Trophoblast cell (in vitro differentiated cells and primary cell): ENCODE measurements at regions not wholly inside any gene's neighbourhood (a gene's known extent, or its start where the extent isn't known, plus 50 kb on each side); places are given as distances from the start of the nearest gene placed in this dataset.

Experiments
- DNase-seq, 2 donors: peaks; one replicate each; pipeline ENCODE4 v3.0.0-alpha.2; 2016
- H2AFZ ChIP-seq: 2 replicates; pipeline ENCODE4 v1.6.1; 2013; ENCODE audit warnings: low read length, moderate library complexity, mild to moderate bottlenecking; ENCODE audit not compliant: insufficient read depth, poor library complexity
- H2AK5ac ChIP-seq: 2 replicates; pipeline ENCODE4 v1.6.1; 2013; ENCODE audit warnings: mild to moderate bottlenecking, low read length
- H2BK120ac ChIP-seq: 2 replicates; pipeline ENCODE4 v1.6.1; 2013; ENCODE audit warnings: low read length, mild to moderate bottlenecking, moderate library complexity; ENCODE audit not compliant: insufficient read depth, poor library complexity
- H2BK12ac ChIP-seq: 2 replicates; pipeline ENCODE4 v1.6.1; 2013; ENCODE audit warnings: mild to moderate bottlenecking, low read length, moderate library complexity
- H2BK5ac ChIP-seq: 2 replicates; pipeline ENCODE4 v1.6.1; 2013; ENCODE audit warnings: low read length, low read depth, moderate library complexity, mild to moderate bottlenecking; ENCODE audit not compliant: poor library complexity
- H3K14ac ChIP-seq: 2 replicates; pipeline ENCODE4 v1.6.1; 2013; ENCODE audit warnings: mild to moderate bottlenecking, low read length
- H3K18ac ChIP-seq: 2 replicates; pipeline ENCODE4 v1.6.1; 2013; ENCODE audit warnings: mild to moderate bottlenecking, low read length
- H3K23ac ChIP-seq: 2 replicates; pipeline ENCODE4 v1.6.1; 2013; ENCODE audit warnings: low read length
- H3K27ac ChIP-seq: 2 replicates; pipeline ENCODE4 v1.5.1; 2013; ENCODE audit warnings: low read depth, mild to moderate bottlenecking, inconsistent platforms, low read length, moderate library complexity
- H3K27me3 ChIP-seq: 2 replicates; pipeline ENCODE4 v1.6.1; 2013; ENCODE audit warnings: inconsistent platforms, mild to moderate bottlenecking, low read length, moderate library complexity; ENCODE audit not compliant: insufficient read depth
- H3K36me3 ChIP-seq, 2 experiments: 1 replicate in 1 of 2; 2 replicates in 1 of 2; pipeline ENCODE4 v1.6.1; 2013; ENCODE audit warnings: low read length in 2 of 2, mild to moderate bottlenecking in 2 of 2, moderate library complexity in 1 of 2; ENCODE audit not compliant: insufficient read depth in 2 of 2, control insufficient read depth in 1 of 2
- H3K4ac ChIP-seq: 2 replicates; pipeline ENCODE4 v1.6.1; 2013; ENCODE audit warnings: low read depth, mild to moderate bottlenecking, low read length, moderate library complexity
- H3K4me1 ChIP-seq, 2 experiments: 1 replicate in 1 of 2; 2 replicates in 1 of 2; pipeline ENCODE4 v1.6.1; 2013; ENCODE audit warnings: low read length in 2 of 2, mild to moderate bottlenecking in 2 of 2, moderate library complexity in 1 of 2; ENCODE audit not compliant: insufficient read depth in 2 of 2, control insufficient read depth in 1 of 2
- H3K4me2 ChIP-seq: 2 replicates; pipeline ENCODE4 v1.6.1; 2013; ENCODE audit warnings: inconsistent platforms, mild to moderate bottlenecking, low read length, moderate library complexity
- H3K4me3 ChIP-seq: 2 replicates; pipeline ENCODE4 v1.5.1; 2013; ENCODE audit warnings: mild to moderate bottlenecking, low read depth, low read length, inconsistent platforms
- H3K79me1 ChIP-seq: one replicate; pipeline ENCODE4 v1.6.1; 2013; ENCODE audit warnings: low read length
- H3K79me2 ChIP-seq: 2 replicates; pipeline ENCODE4 v1.6.1; 2013; ENCODE audit warnings: low read length, mild to moderate bottlenecking; ENCODE audit not compliant: control insufficient read depth, insufficient read depth, poor library complexity
- H3K9ac ChIP-seq: 2 replicates; pipeline ENCODE4 v1.6.1; 2013; ENCODE audit warnings: mild to moderate bottlenecking, low read length
- H3K9me3 ChIP-seq: 2 replicates; pipeline ENCODE4 v1.6.1; 2013; ENCODE audit warnings: low read depth, mild to moderate bottlenecking, control low read depth, inconsistent platforms, low read length; ENCODE audit not compliant: insufficient read depth
- H4K12ac ChIP-seq: 2 replicates; pipeline ENCODE4 v1.6.1; 2013; ENCODE audit warnings: low read depth, mild to moderate bottlenecking, low read length, moderate library complexity
- H4K8ac ChIP-seq: 2 replicates; pipeline ENCODE4 v1.6.1; 2013; ENCODE audit warnings: low read depth, mild to moderate bottlenecking, low read length, moderate library complexity
- H4K91ac ChIP-seq: one replicate; pipeline ENCODE4 v1.6.1; 2013; ENCODE audit warnings: low read depth, mild to moderate bottlenecking, low read length, moderate library complexity
- WGBS: extraction: QIAGEN DNeasy Blood & Tissue Kit; methylation state at CpG from one replicate; pipeline ENCODE4 v1.1.7; 2013; ENCODE audit warnings: missing lambda C conversion rate; ENCODE audit not compliant: insufficient read length, insufficient coverage; ENCODE audit errors: extremely low coverage; 5-methylcytosine and 5-hydroxymethylcytosine counted together

GRCh38 chr7:89797965-89798598 lies 356.2 kb upstream of the STEAP1 start:
- Histone ChIP-seq H2BK12ac (no peak overlapping the region), H3K4me1 (no peaks in the 10 kb centered on the region), H3K36me3 (no peaks in the 10 kb centered on the region), H2BK120ac (no peak overlapping the region), H2AFZ (no peak overlapping the region), H3K18ac (no peak overlapping the region), H3K4ac (no peak overlapping the region), H3K79me2 (no peaks in the 10 kb centered on the region), H3K9me3 (no peaks in the 10 kb centered on the region), H3K14ac (no peak overlapping the region), H3K4me3 (no peak overlapping the region), H3K4me2 (no peak overlapping the region), H2BK5ac (no peak overlapping the region), H4K12ac (no peak overlapping the region), H3K27me3 (no peaks in the 10 kb centered on the region), H3K27ac (no peak overlapping the region), H2AK5ac (no peak overlapping the region), H3K23ac (no peak overlapping the region), H3K79me1 (no peaks in the 10 kb centered on the region), H3K9ac (no peak overlapping the region), H4K8ac (no peak overlapping the region), H4K91ac (no peak overlapping the region)
- no CpG with 5 or more reads among the region's 3 CpGs for WGBS
- no peak for DNase-seq

- H3K36me3 ChIP-seq, result no peaks in the 10 kb centered on the region
- H2BK120ac ChIP-seq, result no peak overlapping the region
Observed at GRCh38 chr7:89798599-89798996, 355.7 kb upstream of the STEAP1 start.

GRCh38 chr7:89800761-89801160 lies 353.5 kb upstream of the STEAP1 start:
- H3K23ac ChIP-seq, result no peak overlapping the region
- H2AK5ac ChIP-seq, result no peak overlapping the region
- no peaks in the 10 kb centered on the region for H3K9me3 ChIP-seq
- H4K8ac ChIP-seq, result no peak overlapping the region
- H4K91ac ChIP-seq, result no peak overlapping the region
- no peaks in the 10 kb centered on the region for H3K79me1 ChIP-seq
- no peak overlapping the region for H2AFZ ChIP-seq
- no peak overlapping the region for H4K12ac ChIP-seq
- no peak overlapping the region for H3K27ac ChIP-seq
- H3K4me3 ChIP-seq, result no peak overlapping the region
- WGBS, result no CpG with 5 or more reads among the region's 2 CpGs
- H3K18ac ChIP-seq, result no peak overlapping the region
- H3K4me2 ChIP-seq, result no peak overlapping the region
- H2BK120ac ChIP-seq, result no peak overlapping the region
- no peak overlapping the region for H2BK5ac ChIP-seq
- H3K79me2 ChIP-seq, result no peaks in the 10 kb centered on the region
- no peaks in the 10 kb centered on the region for H3K4me1 ChIP-seq
- no peaks in the 10 kb centered on the region for H3K27me3 ChIP-seq
- H2BK12ac ChIP-seq, result no peak overlapping the region
- H3K9ac ChIP-seq, result no peak overlapping the region
- no peak overlapping the region for H3K14ac ChIP-seq
- no peaks in the 10 kb centered on the region for H3K36me3 ChIP-seq
- H3K4ac ChIP-seq, result no peak overlapping the region
- no peak for DNase-seq

More at GRCh38 chr7:89798599-89798996, 355.7 kb upstream of the STEAP1 start:
- no peaks in the 10 kb centered on the region for H3K4me1 ChIP-seq
- no peak overlapping the region for H4K8ac ChIP-seq
- H3K18ac ChIP-seq, result no peak overlapping the region
- no peak overlapping the region for H2AK5ac ChIP-seq
- no CpG with 5 or more reads among the region's 2 CpGs for WGBS
- H3K9me3 ChIP-seq, result no peaks in the 10 kb centered on the region
- H3K4ac ChIP-seq, result no peak overlapping the region
- H3K14ac ChIP-seq, result no peak overlapping the region
- no peaks in the 10 kb centered on the region for H3K79me1 ChIP-seq
- H2BK5ac ChIP-seq, result no peak overlapping the region
- H3K4me3 ChIP-seq, result no peak overlapping the region
- DNase-seq, result no peak
- H3K4me2 ChIP-seq, result no peak overlapping the region
- H2BK12ac ChIP-seq, result no peak overlapping the region
- no peak overlapping the region for H2AFZ ChIP-seq
- no peaks in the 10 kb centered on the region for H3K79me2 ChIP-seq
- H4K12ac ChIP-seq, result no peak overlapping the region
- H3K27me3 ChIP-seq, result no peaks in the 10 kb centered on the region
- no peak overlapping the region for H3K9ac ChIP-seq
- H3K23ac ChIP-seq, result no peak overlapping the region
- no peak overlapping the region for H3K27ac ChIP-seq
- no peak overlapping the region for H4K91ac ChIP-seq

- Histone ChIP-seq H3K79me2 (no peaks in the 10 kb centered on the region), H3K4me1 (no peaks in the 10 kb centered on the region), H2BK120ac (no peak overlapping the region), H3K4ac (no peak overlapping the region), H3K23ac (no peak overlapping the region), H3K36me3 (no peaks in the 10 kb centered on the region), H2BK12ac (no peak overlapping the region), H4K91ac (no peak overlapping the region), H3K27me3 (no peaks in the 10 kb centered on the region), H2AK5ac (no peak overlapping the region), H3K4me2 (no peak overlapping the region), H3K18ac (no peak overlapping the region), H3K27ac (no peak overlapping the region), H4K12ac (no peak overlapping the region), H2AFZ (no peak overlapping the region), H3K4me3 (no peak overlapping the region), H3K9me3 (no peaks in the 10 kb centered on the region), H3K79me1 (no peaks in the 10 kb centered on the region), H2BK5ac (no peak overlapping the region), H3K9ac (no peak overlapping the region), H4K8ac (no peak overlapping the region), H3K14ac (no peak overlapping the region)
- no peak for DNase-seq
- WGBS, result no CpG with 5 or more reads among the region's 1 CpG
Observed at GRCh38 chr7:89809291-89809690, 345.0 kb upstream of the STEAP1 start.
